ENCODE measurements at regions not wholly inside any gene's neighbourhood (a gene's known extent, or its start where the extent isn't known, plus 50 kb on each side); places are given as distances from the start of the nearest gene placed in this dataset.
"Not testable (repeated sequence)": the region's sequence is repeated elsewhere in the genome, so short reads cannot be mapped to it uniquely, and the experiment has no call there.

DNA sequence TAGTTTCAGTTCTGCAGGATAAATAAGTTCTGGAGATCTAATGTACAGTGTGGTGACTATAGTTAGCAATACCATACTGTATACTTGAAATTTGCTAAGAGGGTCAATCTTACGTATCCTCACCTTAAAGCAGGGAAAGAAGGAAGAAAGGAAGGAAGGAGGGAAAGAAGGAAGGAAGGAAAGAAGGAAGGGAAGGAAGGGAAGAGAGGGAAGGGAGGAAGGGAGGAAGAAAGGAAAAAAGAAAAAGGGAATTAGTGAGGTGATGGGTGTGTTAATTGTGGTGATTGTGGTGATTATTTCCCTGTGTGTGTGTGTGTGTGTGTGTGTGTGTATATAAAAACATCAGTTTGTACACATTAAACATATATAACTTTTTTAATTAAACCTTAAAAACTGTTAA is 242.6 kb upstream of the MSX2 start:
- Histone ChIP-seq H3K9me3 (ENCODE audit: control insufficient read depth, low read length) (peaks cover 12% of the 10 kb centered on the region), H3K4me1 (ENCODE audit: control insufficient read depth, insufficient read depth, low read length, poor library complexity, severe bottlenecking) (no peaks in the 10 kb centered on the region), H3K36me3 (ENCODE audit: control insufficient read depth, insufficient read depth, low read length) (no peaks in the 10 kb centered on the region), H3K4me3 (ENCODE audit: extremely low read depth, insufficient read depth, low read length, poor library complexity, severe bottlenecking) (no peak overlapping the region), H3K27ac (ENCODE audit: low read depth, low read length, severe bottlenecking) (no peak overlapping the region)
- WGBS, 2 experiments (ENCODE audit: insufficient coverage in 2 of 2) = 89 to 100% methylated on average over 1 of the region's 1 CpG

DNA sequence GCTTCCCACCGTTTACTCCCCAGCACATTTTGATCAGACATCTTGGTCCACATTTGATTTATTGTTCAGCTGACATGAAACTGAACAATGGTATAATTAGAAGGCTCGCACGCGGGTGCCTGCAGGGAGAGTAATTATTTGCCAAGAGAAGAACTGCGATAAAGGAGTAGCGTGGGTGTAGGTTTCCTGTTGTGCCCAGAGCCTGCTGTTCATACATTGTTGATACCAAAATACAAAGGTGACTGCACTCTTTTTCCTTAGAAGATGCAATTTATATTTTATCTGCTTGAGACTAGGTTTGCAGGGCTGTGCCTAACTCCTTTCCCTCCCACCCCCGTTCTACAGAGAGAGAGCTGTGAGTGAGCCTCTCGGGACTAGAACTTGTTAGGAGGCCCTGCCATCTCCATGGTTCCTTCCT is 241.8 kb upstream of the MSX2 start:
- Histone ChIP-seq H3K4me1 (ENCODE audit: control insufficient read depth, insufficient read depth, low read length, poor library complexity, severe bottlenecking) (no peaks in the 10 kb centered on the region), H3K36me3 (ENCODE audit: control insufficient read depth, insufficient read depth, low read length) (no peaks in the 10 kb centered on the region), H3K9me3 (ENCODE audit: control insufficient read depth, low read length) (peaks cover 12% of the 10 kb centered on the region), H3K27ac (ENCODE audit: low read depth, low read length, severe bottlenecking) (peak overlapping the region; percentile 5), H3K4me3 (ENCODE audit: extremely low read depth, insufficient read depth, low read length, poor library complexity, severe bottlenecking) (no peak overlapping the region)
- 75 to 97% methylated on average over 5 to 6 of the region's 8 CpGs for WGBS, 2 experiments (ENCODE audit: insufficient coverage in 2 of 2)

DNA sequence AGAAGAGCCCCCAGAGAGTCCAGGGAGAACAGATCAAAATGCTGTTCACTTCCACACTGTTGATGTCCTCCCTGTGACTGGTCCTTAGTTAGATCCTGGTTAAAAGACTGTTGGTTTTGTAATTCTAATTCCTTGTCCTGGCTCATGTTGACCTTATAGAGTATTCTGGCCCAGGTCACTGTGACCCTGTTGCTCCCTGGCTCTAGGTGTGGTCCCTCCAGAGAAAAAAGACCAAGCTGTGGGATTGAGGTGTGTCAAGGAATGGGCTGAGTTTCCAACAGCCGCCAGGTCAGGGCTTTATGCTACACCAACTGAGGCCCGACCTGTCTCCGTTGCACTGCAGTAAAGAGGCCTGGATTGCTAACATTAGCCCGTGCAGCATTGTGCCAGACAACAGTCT is 241.0 kb upstream of the MSX2 start:
- 78 to 99% methylated on average over 3 to 4 of the region's 4 CpGs for WGBS, 2 experiments (ENCODE audit: insufficient coverage in 2 of 2)
- Histone ChIP-seq H3K9me3 (ENCODE audit: control insufficient read depth, low read length) (peaks cover 12% of the 10 kb centered on the region), H3K4me1 (ENCODE audit: control insufficient read depth, insufficient read depth, low read length, poor library complexity, severe bottlenecking) (no peaks in the 10 kb centered on the region), H3K4me3 (ENCODE audit: extremely low read depth, insufficient read depth, low read length, poor library complexity, severe bottlenecking) (no peak overlapping the region), H3K36me3 (ENCODE audit: control insufficient read depth, insufficient read depth, low read length) (no peaks in the 10 kb centered on the region), H3K27ac (ENCODE audit: low read depth, low read length, severe bottlenecking) (no peak overlapping the region)

DNA sequence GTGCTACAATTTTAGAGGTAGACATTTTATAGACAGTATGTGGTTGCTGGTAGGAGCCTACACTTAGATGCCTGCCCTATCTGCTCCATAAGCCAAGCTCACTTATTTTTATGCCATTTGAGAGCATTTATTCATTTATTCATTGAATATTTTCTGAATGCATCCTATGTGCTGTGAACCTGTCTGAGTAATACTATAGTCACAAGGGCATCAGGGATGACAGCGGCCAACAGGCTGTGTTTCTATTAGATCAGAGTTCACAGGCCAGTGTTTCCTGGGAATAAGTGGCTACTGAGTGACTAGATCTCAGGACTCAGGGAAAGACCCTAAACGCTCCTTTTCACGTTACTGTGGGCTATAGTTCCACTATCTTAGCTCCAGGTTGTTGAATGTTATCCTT is 235.2 kb upstream of the MSX2 start:
- WGBS, 2 experiments (ENCODE audit: insufficient coverage in 2 of 2) = 90 to 96% methylated on average over 3 of the region's 3 CpGs
- no peaks in the 10 kb centered on the region for H3K36me3 ChIP-seq (ENCODE audit: control insufficient read depth, insufficient read depth, low read length)
- H3K4me1 ChIP-seq (ENCODE audit: control insufficient read depth, insufficient read depth, low read length, poor library complexity, severe bottlenecking) = peaks cover 10% of the 10 kb centered on the region
- H3K27ac ChIP-seq (ENCODE audit: low read depth, low read length, severe bottlenecking) = no peak overlapping the region
- H3K9me3 ChIP-seq (ENCODE audit: control insufficient read depth, low read length) = peaks cover 6% of the 10 kb centered on the region
- no peak overlapping the region for H3K4me3 ChIP-seq (ENCODE audit: extremely low read depth, insufficient read depth, low read length, poor library complexity, severe bottlenecking)

DNA sequence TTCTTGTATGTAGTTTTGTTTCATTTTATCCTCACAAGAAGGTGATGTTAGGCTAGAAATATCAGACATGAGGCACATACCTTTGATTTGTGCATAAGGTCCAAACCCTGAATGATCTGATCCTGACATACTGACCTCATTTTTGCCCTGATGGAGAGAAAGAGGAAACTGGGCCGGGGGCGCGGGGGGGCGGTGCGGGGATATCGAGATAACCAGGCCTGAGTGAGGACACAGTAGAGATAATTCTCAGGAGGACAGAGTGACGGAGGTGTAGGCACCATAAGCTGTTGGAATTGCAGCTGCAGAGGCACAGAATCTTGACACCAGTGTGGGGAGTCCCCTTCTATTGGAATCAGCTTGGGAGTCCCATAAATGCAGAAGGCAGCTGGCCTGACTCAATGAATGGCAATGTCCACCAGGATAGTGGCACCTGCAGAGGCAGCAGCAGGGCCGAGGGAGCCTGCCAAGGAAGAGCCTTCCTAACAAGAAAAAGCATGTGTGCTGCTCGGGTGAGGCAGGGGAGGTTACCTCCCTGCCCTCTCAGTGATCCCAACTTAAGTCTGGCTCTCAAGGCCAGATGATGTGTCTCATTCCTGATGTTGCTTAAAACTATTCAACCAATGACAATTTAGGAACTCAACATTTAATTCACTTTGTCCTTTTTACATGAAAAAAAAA is 234.3 kb upstream of the MSX2 start:
- H3K27ac ChIP-seq (ENCODE audit: low read depth, low read length, severe bottlenecking) = no peak overlapping the region
- H3K9me3 ChIP-seq (ENCODE audit: control insufficient read depth, low read length) = no peaks in the 10 kb centered on the region
- WGBS, 2 experiments (ENCODE audit: insufficient coverage in 2 of 2) = 89 to 97% methylated on average over 8 to 9 of the region's 9 CpGs
- no peaks in the 10 kb centered on the region for H3K36me3 ChIP-seq (ENCODE audit: control insufficient read depth, insufficient read depth, low read length)
- H3K4me3 ChIP-seq (ENCODE audit: extremely low read depth, insufficient read depth, low read length, poor library complexity, severe bottlenecking) = no peak overlapping the region
- peaks cover 10% of the 10 kb centered on the region for H3K4me1 ChIP-seq (ENCODE audit: control insufficient read depth, insufficient read depth, low read length, poor library complexity, severe bottlenecking)

DNA sequence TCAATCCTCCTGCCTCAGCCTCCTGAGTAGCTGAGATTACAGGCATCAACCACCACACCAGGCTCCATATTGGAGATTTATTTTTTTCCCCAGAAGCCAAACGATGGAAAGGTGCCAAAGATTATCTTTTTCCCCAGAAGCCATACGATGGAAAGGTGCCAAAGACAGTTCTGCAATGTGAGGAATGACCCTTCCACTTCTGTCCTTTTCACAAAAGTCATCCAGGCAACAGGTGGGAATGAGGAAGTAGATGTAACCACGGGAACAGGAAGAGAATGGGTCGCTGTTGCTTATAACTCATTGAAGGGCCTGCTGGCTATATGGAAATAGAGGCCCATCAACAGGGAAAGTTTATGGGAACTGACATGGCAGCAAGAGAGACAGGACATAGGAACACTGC is 233.7 kb upstream of the MSX2 start:
- 96 to 98% methylated on average over 4 of the region's 4 CpGs for WGBS, 2 experiments (ENCODE audit: insufficient coverage in 2 of 2)
- H3K27ac ChIP-seq (ENCODE audit: low read depth, low read length, severe bottlenecking) = no peak overlapping the region

DNA sequence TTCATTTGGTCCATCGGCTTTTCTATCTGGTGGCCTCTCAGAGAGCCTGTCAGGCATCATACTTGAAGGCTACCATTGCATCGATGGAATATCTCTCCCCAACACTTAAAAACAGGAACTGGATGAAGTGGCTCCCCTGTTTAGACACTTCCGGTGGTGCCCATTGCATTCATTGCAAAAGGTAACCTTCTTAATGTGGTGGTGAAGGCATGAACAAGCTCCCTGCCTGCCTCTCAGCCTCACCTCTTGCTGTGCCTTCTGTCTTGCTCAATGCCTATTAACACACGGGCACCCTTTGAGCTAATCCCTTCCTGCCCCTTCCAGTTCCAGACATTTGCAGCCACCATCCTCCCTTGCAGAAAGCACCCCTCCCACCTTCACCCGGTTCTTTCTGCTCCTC is 233.1 kb upstream of the MSX2 start:
- H3K27ac ChIP-seq (ENCODE audit: low read depth, low read length, severe bottlenecking) = no peak overlapping the region
- H3K9me3 ChIP-seq (ENCODE audit: control insufficient read depth, low read length) = no peaks in the 10 kb centered on the region
- H3K4me3 ChIP-seq (ENCODE audit: extremely low read depth, insufficient read depth, low read length, poor library complexity, severe bottlenecking) = no peak overlapping the region
- H3K4me1 ChIP-seq (ENCODE audit: control insufficient read depth, insufficient read depth, low read length, poor library complexity, severe bottlenecking) = peaks cover 10% of the 10 kb centered on the region
- 82 to 93% methylated on average over 3 to 5 of the region's 5 CpGs for WGBS, 2 experiments (ENCODE audit: insufficient coverage in 2 of 2)
- H3K36me3 ChIP-seq (ENCODE audit: control insufficient read depth, insufficient read depth, low read length) = no peaks in the 10 kb centered on the region

More for the DNA sequence above, 233.7 kb upstream of the MSX2 start:
- H3K36me3 ChIP-seq (ENCODE audit: control insufficient read depth, insufficient read depth, low read length) = no peaks in the 10 kb centered on the region
- H3K9me3 ChIP-seq (ENCODE audit: control insufficient read depth, low read length) = no peaks in the 10 kb centered on the region
- peaks cover 10% of the 10 kb centered on the region for H3K4me1 ChIP-seq (ENCODE audit: control insufficient read depth, insufficient read depth, low read length, poor library complexity, severe bottlenecking)
- H3K4me3 ChIP-seq (ENCODE audit: extremely low read depth, insufficient read depth, low read length, poor library complexity, severe bottlenecking) = no peak overlapping the region

DNA sequence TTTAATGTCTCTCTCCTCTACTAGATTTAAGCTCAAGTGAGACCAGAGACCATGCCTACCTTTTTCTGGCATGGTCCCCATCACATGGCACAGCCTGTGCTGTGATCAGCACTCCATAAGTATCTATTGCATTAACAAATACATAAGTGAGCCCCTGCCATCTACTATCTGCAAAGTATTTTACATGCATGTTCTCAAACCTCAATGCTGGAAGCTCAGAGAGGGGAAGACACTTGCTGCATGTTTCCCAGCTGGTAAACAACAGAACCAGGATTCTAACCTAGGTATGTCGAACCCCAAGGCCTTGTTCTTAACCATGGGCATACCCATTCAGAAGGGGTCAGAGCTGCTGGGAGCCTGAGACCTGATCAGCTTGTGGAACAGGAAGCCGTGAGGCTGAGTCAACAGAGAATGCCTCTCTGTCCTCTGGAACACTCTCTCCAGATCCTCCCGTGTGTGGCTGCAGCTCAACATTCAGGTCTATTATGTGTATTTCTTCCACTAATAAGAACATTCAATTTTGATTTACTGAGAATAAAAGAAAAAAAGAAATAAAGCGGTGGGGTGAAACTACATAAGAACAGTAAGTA is 232.5 kb upstream of the MSX2 start:
- 68 to 87% methylated on average over 2 to 3 of the region's 4 CpGs for WGBS, 2 experiments (ENCODE audit: insufficient coverage in 2 of 2)
- Histone ChIP-seq H3K4me1 (ENCODE audit: control insufficient read depth, insufficient read depth, low read length, poor library complexity, severe bottlenecking) (peaks cover 10% of the 10 kb centered on the region), H3K9me3 (ENCODE audit: control insufficient read depth, low read length) (no peaks in the 10 kb centered on the region), H3K27ac (ENCODE audit: low read depth, low read length, severe bottlenecking) (no peak overlapping the region), H3K4me3 (ENCODE audit: extremely low read depth, insufficient read depth, low read length, poor library complexity, severe bottlenecking) (no peak overlapping the region), H3K36me3 (ENCODE audit: control insufficient read depth, insufficient read depth, low read length) (no peaks in the 10 kb centered on the region)

DNA sequence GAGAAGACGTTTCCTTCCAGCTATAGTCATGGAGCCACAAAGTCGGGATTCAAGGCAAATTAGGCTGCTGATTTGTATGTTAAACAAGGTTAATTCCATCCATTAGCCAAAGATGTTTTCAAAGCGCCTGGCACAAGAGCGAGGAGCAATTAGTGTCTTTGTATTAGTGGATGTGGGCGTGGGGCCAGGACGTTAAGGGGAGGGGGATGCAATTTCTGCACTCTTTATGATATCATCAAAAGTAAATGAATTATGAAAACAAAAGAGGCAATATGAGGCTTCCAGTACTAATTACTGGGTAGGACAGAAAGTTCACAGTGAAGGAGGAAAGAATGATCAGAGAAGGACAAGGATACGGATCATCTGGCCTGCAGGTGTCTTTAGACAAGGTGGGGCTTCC is 230.9 kb upstream of the MSX2 start:
- Histone ChIP-seq H3K4me3 (ENCODE audit: extremely low read depth, insufficient read depth, low read length, poor library complexity, severe bottlenecking) (no peak overlapping the region), H3K36me3 (ENCODE audit: control insufficient read depth, insufficient read depth, low read length) (no peaks in the 10 kb centered on the region), H3K27ac (ENCODE audit: low read depth, low read length, severe bottlenecking) (no peak overlapping the region), H3K4me1 (ENCODE audit: control insufficient read depth, insufficient read depth, low read length, poor library complexity, severe bottlenecking) (peaks cover 10% of the 10 kb centered on the region), H3K9me3 (ENCODE audit: control insufficient read depth, low read length) (no peaks in the 10 kb centered on the region)
- WGBS, 2 experiments (ENCODE audit: insufficient coverage in 2 of 2) = 89 to 100% methylated on average over 2 to 3 of the region's 7 CpGs

DNA sequence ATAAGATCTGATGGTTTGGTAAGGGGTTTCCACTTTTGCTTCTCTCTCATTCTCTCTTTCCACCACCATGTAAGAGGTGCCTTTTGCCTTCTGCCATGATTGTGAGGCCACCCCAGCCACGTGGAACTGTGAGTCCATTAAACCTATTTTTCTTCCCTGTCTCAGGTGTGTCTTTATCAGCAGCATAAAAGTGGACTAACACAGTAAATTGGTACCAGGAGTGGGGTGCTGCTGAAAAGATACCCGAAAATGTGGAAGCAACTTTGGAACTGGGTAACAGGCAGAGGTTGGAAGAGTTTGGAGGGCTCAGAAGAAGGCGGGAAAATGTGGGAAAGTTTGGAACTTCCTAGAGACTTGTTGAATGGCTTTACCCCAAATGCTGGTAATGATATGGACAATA is 226.4 kb upstream of the MSX2 start:
- not testable (repeated sequence) for H3K4me1 ChIP-seq (ENCODE audit: control insufficient read depth, insufficient read depth, low read length, poor library complexity, severe bottlenecking); H3K4me3 ChIP-seq (ENCODE audit: extremely low read depth, insufficient read depth, low read length, poor library complexity, severe bottlenecking); H3K9me3 ChIP-seq (ENCODE audit: control insufficient read depth, low read length); H3K27ac ChIP-seq (ENCODE audit: low read depth, low read length, severe bottlenecking); H3K36me3 ChIP-seq (ENCODE audit: control insufficient read depth, insufficient read depth, low read length)
- 80 to 95% methylated on average over 2 to 3 of the region's 3 CpGs for WGBS, 2 experiments (ENCODE audit: insufficient coverage in 2 of 2)

DNA sequence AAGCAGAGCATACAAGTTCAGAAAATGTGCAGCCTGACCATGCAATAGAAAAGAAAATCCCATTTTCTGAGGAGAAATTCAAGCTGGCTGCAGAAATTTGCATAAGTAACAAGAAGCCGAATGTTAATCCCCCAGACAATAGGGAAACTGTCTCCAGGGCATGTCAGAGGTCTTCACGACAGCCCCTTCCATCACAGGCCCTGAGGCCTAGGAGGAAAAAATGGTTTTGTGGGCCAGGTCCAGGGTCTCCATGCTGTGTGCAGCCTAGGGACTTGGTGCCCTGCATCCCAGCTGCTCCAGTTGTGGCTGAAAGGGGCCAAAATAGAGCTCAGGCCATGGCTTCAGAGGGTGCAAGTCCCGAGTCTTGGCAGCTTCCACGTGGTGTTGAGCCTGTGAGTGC is 225.8 kb upstream of the MSX2 start:
- 72 to 91% methylated on average over 3 to 4 of the region's 4 CpGs for WGBS, 2 experiments (ENCODE audit: insufficient coverage in 2 of 2)

More for the DNA sequence above, 225.8 kb upstream of the MSX2 start:
- H3K36me3 ChIP-seq (ENCODE audit: control insufficient read depth, insufficient read depth, low read length); H3K27ac ChIP-seq (ENCODE audit: low read depth, low read length, severe bottlenecking); H3K9me3 ChIP-seq (ENCODE audit: control insufficient read depth, low read length); H3K4me3 ChIP-seq (ENCODE audit: extremely low read depth, insufficient read depth, low read length, poor library complexity, severe bottlenecking); H3K4me1 ChIP-seq (ENCODE audit: control insufficient read depth, insufficient read depth, low read length, poor library complexity, severe bottlenecking): not testable (repeated sequence)
